ENCODE measurements at regions not wholly inside any gene's neighbourhood (a gene's known extent, or its start where the extent isn't known, plus 50 kb on each side); places are given as distances from the start of the nearest gene placed in this dataset.

DNA sequence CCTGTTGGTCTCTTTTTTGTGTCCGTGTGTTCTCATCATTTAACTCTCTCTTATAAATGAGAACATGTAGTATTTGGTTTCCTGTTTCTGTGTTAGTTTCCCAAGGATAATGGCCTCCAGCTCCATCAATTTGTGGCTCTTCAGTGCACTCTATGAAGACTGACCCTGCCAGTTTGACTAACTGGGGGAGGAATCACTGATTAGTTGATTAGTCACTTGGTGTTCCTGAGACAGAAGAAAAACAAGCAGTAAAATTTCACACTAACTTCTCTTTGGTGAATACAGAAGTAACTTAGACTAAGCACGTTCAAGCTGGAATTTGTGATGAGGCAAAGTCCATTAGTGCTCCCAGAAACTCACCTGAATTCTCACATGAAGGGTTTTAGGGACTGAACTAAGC, 495.8 kb upstream of the RORB start:
- no peak overlapping the region for H3K4me3 ChIP-seq (ENCODE audit: low read depth, low read length)
- TF ChIP-seq, protein P1, sequence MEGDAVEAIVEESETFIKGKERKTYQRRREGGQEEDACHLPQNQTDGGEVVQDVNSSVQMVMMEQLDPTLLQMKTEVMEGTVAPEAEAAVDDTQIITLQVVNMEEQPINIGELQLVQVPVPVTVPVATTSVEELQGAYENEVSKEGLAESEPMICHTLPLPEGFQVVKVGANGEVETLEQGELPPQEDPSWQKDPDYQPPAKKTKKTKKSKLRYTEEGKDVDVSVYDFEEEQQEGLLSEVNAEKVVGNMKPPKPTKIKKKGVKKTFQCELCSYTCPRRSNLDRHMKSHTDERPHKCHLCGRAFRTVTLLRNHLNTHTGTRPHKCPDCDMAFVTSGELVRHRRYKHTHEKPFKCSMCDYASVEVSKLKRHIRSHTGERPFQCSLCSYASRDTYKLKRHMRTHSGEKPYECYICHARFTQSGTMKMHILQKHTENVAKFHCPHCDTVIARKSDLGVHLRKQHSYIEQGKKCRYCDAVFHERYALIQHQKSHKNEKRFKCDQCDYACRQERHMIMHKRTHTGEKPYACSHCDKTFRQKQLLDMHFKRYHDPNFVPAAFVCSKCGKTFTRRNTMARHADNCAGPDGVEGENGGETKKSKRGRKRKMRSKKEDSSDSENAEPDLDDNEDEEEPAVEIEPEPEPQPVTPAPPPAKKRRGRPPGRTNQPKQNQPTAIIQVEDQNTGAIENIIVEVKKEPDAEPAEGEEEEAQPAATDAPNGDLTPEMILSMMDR (conservative IDR thresholded peaks at IDR 0.05; ENCODE audit: low read depth, low read length): no peak
- DNase-seq (ENCODE audit: low read depth): peak; percentile 6

DNA sequence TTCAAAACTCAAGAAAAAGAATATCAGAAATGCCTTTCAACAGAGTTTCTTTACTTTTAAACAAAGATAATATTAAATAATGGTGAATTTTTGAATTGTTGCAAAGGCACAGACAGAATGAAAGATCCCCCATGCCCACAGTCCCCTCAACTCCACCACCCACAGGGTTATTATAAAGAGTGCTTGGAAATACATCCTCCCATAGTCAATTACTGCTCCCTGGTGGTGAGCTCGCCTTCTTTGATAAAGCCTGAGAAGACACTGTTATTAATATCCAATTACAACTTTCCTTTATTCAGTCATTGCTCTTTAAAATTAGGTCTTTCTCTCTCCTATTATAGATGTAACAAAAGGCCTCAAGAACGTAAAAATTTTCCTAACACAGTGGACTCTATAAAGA, 490.2 kb upstream of the RORB start:
- TF ChIP-seq, protein P1 (conservative IDR thresholded peaks at IDR 0.05; ENCODE audit: low read depth, low read length): peak; percentile 43
- no peak overlapping the region for H3K4me3 ChIP-seq (ENCODE audit: low read depth, low read length)
- DNase-seq (ENCODE audit: low read depth): no peak

GRCh38 chr9:74007833-74008232, 489.3 kb upstream of the RORB start:
- TF ChIP-seq, protein P1 (conservative IDR thresholded peaks at IDR 0.05; ENCODE audit: low read depth, low read length): no peak
- DNase-seq (ENCODE audit: low read depth): no peak
- no peak overlapping the region for H3K4me3 ChIP-seq (ENCODE audit: low read depth, low read length)

GRCh38 chr9:74016004-74016403, 481.1 kb upstream of the RORB start:
- DNase-seq (ENCODE audit: low read depth): no peak
- TF ChIP-seq, protein P1 (conservative IDR thresholded peaks at IDR 0.05; ENCODE audit: low read depth, low read length): no peak
- no peak overlapping the region for H3K4me3 ChIP-seq (ENCODE audit: low read depth, low read length)

- peak; percentile 6 for DNase-seq (ENCODE audit: low read depth)
- H3K4me3 ChIP-seq (ENCODE audit: low read depth, low read length): no peak overlapping the region
- TF ChIP-seq, protein P1 (conservative IDR thresholded peaks at IDR 0.05; ENCODE audit: low read depth, low read length): no peak
These were observed 471.7 kb upstream of the RORB start for GRCh38 chr9:74025402-74025925.

- no peak overlapping the region for H3K4me3 ChIP-seq (ENCODE audit: low read depth, low read length)
- no peak for DNase-seq (ENCODE audit: low read depth)
- TF ChIP-seq, protein P1 (conservative IDR thresholded peaks at IDR 0.05; ENCODE audit: low read depth, low read length): no peak
These were observed 464.7 kb upstream of the RORB start for GRCh38 chr9:74032421-74032820.

GRCh38 chr9:74035786-74036185, 461.3 kb upstream of the RORB start:
- TF ChIP-seq, protein P1 (conservative IDR thresholded peaks at IDR 0.05; ENCODE audit: low read depth, low read length): no peak
- H3K4me3 ChIP-seq (ENCODE audit: low read depth, low read length): no peak overlapping the region
- DNase-seq (ENCODE audit: low read depth): no peak
